ENCODE measurements at regions not wholly inside any gene's neighbourhood (a gene's known extent, or its start where the extent isn't known, plus 50 kb on each side); places are given as distances from the start of the nearest gene placed in this dataset.

GRCh38 chr13:72390909-72391308 lies 336.5 kb downstream of the MZT1 start:
- TF ChIP-seq POLR2AphosphoS5 (IDR thresholded peaks at IDR 0.05; ENCODE audit: low read depth, low read length) (no peak), POLR2A (IDR thresholded peaks at IDR 0.05; ENCODE audit: low read depth, low read length) (no peak), TAF1 (IDR thresholded peaks at IDR 0.05; ENCODE audit: borderline replicate concordance, low read depth, low read length) (no peak)
